ENCODE measurements at regions not wholly inside any gene's neighbourhood (a gene's known extent, or its start where the extent isn't known, plus 50 kb on each side); places are given as distances from the start of the nearest gene placed in this dataset.
"Not testable (repeated sequence)": the region's sequence is repeated elsewhere in the genome, so short reads cannot be mapped to it uniquely, and the experiment has no call there.

GRCh38 chr18:57941841-57942489, 102.1 kb upstream of the NEDD4L start:
- TF ChIP-seq CTCF (conservative IDR thresholded peaks at IDR 0.05) = no peak
- no peak overlapping the region for H3K27ac ChIP-seq

GRCh38 chr18:57940166-57940660, 103.8 kb upstream of the NEDD4L start:
- TF ChIP-seq CTCF (conservative IDR thresholded peaks at IDR 0.05) = no peak

GRCh38 chr18:57934375-57934774, 109.7 kb upstream of the NEDD4L start:
- not testable (repeated sequence) for H3K27ac ChIP-seq

More at GRCh38 chr18:57940166-57940660, 103.8 kb upstream of the NEDD4L start:
- H3K27ac ChIP-seq = no peak overlapping the region

GRCh38 chr18:57931038-57931437, 113.0 kb upstream of the NEDD4L start:
- TF ChIP-seq CTCF (conservative IDR thresholded peaks at IDR 0.05) = no peak
- H3K27ac ChIP-seq = no peak overlapping the region

GRCh38 chr18:57930476-57930875, 113.5 kb upstream of the NEDD4L start:
- no peak overlapping the region for H3K27ac ChIP-seq
- no peak for TF ChIP-seq CTCF (conservative IDR thresholded peaks at IDR 0.05)

GRCh38 chr18:57929922-57930321, 114.1 kb upstream of the NEDD4L start:
- no peak overlapping the region for H3K27ac ChIP-seq
- TF ChIP-seq CTCF (conservative IDR thresholded peaks at IDR 0.05) = no peak

GRCh38 chr18:57928466-57928865, 115.6 kb upstream of the NEDD4L start:
- no peak overlapping the region for H3K27ac ChIP-seq
- TF ChIP-seq CTCF (conservative IDR thresholded peaks at IDR 0.05) = no peak

GRCh38 chr18:57927511-57927910, 116.5 kb upstream of the NEDD4L start:
- no peak overlapping the region for H3K27ac ChIP-seq
- TF ChIP-seq CTCF (conservative IDR thresholded peaks at IDR 0.05) = no peak

All from VCaP (cell line).